Left cardiac atrium (tissue), 4 donors: ENCODE measurements at regions not wholly inside any gene's neighbourhood (a gene's known extent, or its start where the extent isn't known, plus 50 kb on each side); places are given as distances from the start of the nearest gene placed in this dataset.
A peak's percentile ranks its signal among the peaks of the same experiment; 100 is the strongest.

Experiments
- ATAC-seq, 2 donors: fragments of 200-7000 bp; cut with Tn5 transposase; one replicate each; pipeline ENCODE4 v1.9.1; 2020; ENCODE audit warnings: mild to moderate bottlenecking in 2 of 2, moderate library complexity in 2 of 2
- DNase-seq: peaks from one replicate; pipeline ENCODE4 v3.0.0-alpha.2; 2020
- intact Hi-C, 2 donors: fragments of 100-400 bp; cut with DNase I; formaldehyde crosslinking; loops; one replicate each; pipeline versions ENCODE4 v1.14.1 to v1.15.1; 2022 to 2023
- donor health status: DM: no; HTN: yes; CAD: no.
- donor health status: DM: no; HTN: yes; CAD: no; lungs with severe emphysema.
- donor health status: DM: yes; HTN: yes; CAD: no.
- donor health status: Dilated cardiomyopathy.

DNA sequence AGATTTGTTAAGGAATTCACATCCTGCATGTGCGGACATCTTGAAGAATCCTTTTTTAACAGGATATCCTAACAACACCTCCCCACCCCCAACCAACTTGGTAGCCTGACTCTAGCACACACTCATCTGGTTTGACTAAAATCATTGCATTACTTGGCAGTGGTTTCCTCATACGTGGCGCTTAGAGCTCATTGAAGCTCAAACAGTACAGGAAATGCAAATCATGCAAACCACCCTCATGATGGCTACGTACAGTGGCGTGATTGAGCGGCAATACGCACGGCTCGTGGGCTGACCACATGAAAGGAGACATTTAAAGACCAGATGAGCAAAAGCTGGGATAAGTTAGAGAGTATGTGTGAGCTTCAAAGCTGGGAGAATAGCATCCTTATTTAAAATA, 336.2 kb downstream of the ZEB2 start:
- DNase-seq (no peak), ATAC-seq (peak in 1 of 2 donors; percentile 50)
- intact Hi-C loops = no loop called here

- ATAC-seq (no peak), DNase-seq (no peak)
- intact Hi-C loops = no loop called here
These were observed 338.9 kb downstream of the ZEB2 start for GRCh38 chr2:144181001-144181400.

DNA sequence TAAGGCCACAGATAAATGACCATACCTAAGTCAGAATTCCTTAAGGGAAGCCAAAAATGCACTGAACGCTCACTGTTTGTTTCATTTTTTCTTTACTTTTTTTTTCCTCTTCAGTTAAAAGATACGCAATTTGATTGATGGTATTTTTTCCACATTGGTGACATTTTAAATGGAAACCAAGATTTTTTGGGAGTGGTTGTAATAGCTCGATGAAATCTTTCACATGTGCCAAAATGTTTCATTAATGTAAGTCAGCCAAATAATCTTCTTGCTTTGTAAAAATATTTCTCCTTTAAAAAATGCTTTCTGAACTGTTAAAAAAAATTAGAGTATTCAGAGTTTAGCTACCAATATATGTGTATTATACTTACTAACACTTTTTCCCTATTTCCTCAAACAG, 339.8 kb downstream of the ZEB2 start:
- intact Hi-C loops = no loop called here
- DNase-seq = no peak
- no peak for ATAC-seq

- ATAC-seq = no peak
- DNase-seq = no peak
- intact Hi-C loops = no loop called here
These were observed 349.7 kb downstream of the ZEB2 start for GRCh38 chr2:144170179-144170578.

DNA sequence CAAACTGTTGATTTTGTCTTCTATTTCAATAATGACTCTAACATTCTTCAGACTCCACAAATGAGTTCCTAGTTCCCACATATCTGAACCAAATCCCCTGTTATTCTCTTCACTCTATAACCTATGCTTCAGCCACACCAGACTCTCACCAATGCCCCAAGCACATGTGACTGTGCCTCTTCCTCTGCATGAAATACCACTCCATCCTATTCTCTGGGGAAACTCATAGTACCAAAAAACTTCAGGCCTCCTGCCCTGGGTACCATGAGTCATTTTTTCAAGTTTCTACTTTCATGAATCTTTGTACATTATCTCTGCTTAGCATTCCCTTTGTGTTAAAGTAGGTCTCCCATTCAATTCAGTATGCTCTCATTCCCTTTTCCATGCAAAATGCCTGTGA, 353.2 kb downstream of the ZEB2 start:
- DNase-seq (no peak), ATAC-seq (no peak)
- intact Hi-C loops = no loop called here

GRCh38 chr2:144165599-144166250, 354.2 kb downstream of the ZEB2 start:
- ATAC-seq (no peak), DNase-seq (no peak)
- intact Hi-C loops = no loop called here

DNA sequence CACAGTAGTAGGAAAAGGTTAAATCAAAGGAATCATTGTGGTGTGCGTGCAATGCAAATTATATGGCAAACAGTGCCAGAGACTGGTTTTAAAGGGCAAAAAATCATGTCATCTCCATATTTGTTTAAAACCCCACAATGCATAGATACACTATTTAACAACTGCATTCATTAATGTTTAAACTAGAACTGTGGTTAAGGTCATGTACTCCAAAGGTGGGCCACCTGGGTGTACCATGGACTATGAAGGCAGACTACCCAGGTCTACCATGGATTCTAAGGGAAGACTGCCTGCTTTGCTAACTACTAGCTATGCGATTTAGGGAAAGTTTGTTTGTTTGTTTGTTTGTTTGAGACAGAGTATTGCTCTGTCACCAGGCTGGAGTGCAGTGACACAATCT, 356.3 kb downstream of the ZEB2 start:
- no peak for ATAC-seq
- intact Hi-C loops = no loop called here
- DNase-seq = no peak

DNA sequence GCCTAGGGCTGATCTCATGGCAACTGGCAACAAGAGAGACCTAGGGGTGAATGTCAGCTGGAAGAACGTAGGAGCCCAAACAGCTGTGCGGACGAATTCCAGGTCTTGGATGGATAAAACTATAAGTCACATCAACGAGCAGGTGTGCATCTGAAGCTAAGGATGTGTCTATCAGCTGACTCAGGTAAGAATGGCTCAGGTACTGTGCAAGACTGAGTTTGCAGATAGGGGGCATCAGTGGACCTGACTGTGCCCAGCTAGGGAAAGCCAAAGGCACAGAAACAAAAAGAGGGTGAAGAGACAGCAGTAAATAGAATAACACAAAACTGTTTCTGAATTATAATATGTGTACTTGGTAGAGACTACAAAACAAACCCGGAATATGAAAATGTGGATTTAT, 357.3 kb downstream of the ZEB2 start:
- DNase-seq (no peak), ATAC-seq (no peak)
- intact Hi-C loops = no loop called here

- intact Hi-C loops = no loop called here
- ATAC-seq (no peak), DNase-seq (no peak)
These were observed 358.9 kb downstream of the ZEB2 start for GRCh38 chr2:144161061-144161460.

DNA sequence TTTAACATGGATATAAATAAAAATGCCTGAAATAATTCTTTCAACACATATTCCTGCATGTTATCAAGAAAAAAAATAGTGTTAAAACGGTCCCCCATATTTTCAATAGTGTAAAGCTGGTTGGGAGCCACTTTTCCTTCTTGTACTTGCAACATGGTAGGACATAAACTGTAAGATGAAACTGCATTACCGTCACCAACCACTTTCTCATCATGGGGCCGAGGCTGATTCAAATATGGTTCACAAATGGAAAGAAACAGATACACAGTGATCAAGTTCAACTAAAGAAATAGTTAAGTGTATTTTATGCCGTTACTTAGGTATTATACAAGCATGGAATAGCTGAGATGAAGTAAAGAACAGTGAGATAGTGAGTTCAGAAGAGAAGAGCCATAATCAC, 360.7 kb downstream of the ZEB2 start:
- intact Hi-C loops = no loop called here
- DNase-seq (no peak), ATAC-seq (no peak)

DNA sequence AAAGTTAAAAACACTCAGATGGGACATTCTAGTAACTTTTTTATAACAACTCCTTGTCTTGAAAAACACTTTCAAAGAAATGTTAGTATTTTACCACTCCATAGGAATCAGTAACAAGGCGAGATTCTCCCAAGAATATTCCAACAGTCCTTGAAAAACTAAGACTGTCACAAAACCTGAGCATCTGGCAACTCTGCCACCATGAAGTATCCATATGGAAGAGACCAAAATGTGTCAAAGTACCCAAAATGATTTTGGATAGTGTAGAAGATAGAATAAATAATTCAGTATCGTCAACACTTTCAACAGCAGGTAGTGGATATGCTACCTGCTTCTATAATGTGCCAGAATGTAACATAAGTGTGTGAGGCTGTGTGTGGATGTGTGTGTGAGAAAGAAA, 361.8 kb downstream of the ZEB2 start:
- DNase-seq = no peak
- no peak for ATAC-seq
- intact Hi-C loops = no loop called here

DNA sequence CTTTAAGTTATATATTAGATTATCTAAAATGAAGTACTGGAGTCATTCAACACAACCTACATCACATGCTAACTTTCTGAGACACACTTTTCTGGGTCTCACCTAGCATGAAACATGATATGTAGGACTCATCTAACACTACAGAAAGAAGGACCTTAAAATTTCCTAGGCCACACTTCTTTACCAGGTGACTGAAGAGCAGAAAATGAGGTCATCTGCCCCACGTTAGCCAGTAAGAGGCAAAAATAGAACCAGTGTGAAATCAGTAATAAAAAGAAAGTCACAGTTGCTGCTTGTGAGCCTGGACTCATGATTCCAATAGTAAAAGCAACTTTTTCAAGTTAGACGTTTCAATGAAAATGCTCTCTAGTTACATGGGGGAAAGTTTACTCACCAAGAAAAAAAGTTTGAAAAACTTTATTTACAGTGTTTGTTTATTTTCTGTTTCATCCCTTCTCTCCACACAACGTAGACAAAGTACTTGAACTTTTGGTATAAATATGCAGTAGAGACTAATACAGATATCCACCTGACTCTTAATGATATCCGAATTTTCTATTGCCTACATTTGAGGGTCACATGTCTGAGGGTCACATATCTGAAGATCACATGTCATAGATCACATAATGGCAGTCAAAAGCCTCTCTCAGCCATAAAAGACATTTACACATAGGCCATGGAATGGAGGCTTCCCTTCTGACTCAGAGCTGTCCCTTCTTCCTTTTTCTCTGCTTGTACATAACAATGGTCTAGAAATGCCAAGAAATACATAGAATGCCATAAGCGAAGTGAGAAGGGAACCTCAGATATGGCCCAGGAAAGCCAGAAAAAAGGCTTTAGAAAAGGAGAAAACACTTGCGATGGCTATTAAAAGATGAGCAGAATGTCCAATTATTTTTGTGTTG, 362.9 kb downstream of the ZEB2 start:
- no peak for ATAC-seq
- intact Hi-C loops = no loop called here

GRCh38 chr2:144154205-144154604, 365.7 kb downstream of the ZEB2 start:
- intact Hi-C loops = no loop called here
- ATAC-seq = peak in 1 of 2 donors; percentile 61

More for the DNA sequence above, 362.9 kb downstream of the ZEB2 start:
- no peak for DNase-seq

GRCh38 chr2:144152817-144153271, 367.1 kb downstream of the ZEB2 start:
- ATAC-seq (peak; percentile 47 to 77), DNase-seq (no peak)
- intact Hi-C loops = no loop called here

More at GRCh38 chr2:144154205-144154604, 365.7 kb downstream of the ZEB2 start:
- DNase-seq = no peak

DNA sequence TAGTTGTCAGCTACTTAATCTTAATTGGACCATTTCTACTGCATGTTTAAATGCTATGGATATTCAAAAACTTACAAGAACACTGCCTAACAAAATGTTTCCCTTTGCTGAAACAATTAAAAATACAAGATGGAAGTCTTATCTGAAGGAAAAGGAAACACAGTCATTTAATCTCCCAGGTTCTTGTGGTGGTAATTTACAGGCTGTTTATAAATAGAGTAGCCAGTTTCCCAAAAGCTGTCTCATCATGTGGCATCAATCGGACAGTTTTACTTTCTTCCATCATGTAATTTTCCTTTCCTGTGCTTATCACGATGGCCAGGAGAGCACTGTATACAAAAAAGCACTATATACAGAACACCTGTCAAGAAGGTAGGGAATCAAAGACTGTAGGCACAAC, 368.1 kb downstream of the ZEB2 start:
- ATAC-seq (no peak), DNase-seq (no peak)
- intact Hi-C loops = no loop called here

DNA sequence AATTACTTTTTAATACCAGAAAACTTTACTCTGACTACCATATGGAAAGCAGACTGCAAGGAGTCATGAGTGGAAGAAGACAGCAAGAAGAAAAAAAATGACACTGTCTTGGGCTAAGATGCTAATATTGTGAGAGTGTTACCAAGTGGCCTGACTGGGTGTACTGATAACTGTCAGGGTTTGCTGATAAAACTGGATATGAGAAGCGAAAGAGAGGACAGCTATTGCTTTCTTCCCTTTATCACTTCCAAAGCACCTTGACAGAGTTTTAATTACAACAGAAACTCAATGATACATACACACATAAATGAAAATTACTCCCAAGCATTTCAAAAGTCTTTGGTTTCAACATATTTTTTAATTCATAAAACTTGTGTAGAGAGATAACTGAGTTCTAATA, 368.5 kb downstream of the ZEB2 start:
- DNase-seq (no peak), ATAC-seq (no peak)
- intact Hi-C loops = no loop called here

DNA sequence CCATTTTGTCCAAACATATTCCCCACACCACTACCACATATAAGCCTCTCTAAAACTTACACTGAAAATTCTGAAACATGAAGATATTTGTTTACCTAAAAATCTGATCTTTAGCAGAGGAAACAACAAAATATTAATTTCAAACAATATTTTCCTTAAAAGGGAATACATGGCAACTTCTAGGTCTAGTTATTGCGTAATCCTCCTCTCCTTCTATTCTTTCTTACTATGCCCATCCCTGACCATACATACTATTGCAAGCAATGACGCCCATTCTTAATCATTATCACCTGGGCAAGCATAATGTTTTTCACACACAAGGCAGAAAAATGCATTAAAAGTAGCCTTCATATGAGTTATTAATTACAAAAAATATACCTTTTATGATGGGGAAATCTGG, 372.6 kb downstream of the ZEB2 start:
- DNase-seq (no peak), ATAC-seq (no peak)
- intact Hi-C loops = no loop called here

DNA sequence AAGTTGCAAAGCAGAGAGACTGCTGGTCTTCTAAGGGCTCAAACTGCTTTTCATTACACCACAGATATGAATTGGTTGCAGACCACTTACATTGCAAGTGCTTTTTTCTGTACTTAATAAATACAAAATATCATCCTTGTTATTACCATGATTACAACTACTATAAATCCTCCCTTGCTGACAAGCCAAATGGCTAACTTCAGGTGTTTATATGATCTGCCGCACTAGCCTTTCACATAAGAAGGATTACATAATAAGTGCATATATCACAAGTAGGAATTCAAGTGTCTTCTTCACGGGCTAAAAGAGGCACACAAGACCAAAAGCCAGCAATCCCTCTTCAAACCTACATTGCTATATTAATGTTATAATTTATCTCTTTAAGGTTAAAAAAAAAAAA, 373.0 kb downstream of the ZEB2 start:
- DNase-seq = no peak
- intact Hi-C loops = no loop called here
- no peak for ATAC-seq

DNA sequence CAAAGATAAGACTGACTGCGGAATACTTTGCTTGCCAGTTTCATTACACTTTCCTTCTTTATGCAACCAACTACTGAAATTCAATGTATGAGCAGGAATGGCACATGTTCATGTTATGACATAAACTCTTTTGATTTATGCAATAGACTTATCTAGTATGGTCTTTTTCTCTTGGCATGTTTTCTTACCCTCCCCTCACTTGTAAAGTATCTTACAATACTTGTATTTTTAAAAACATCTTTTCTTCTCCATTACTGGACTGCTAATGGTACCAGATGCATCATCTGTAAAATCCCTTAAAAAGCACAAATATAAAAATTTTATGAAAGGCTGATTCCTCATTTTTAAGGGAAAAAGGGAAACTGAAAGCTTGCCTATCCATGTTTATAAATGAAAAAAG, 373.8 kb downstream of the ZEB2 start:
- intact Hi-C loops = no loop called here
- ATAC-seq = peak in 1 of 2 donors; percentile 34

GRCh38 chr2:144143294-144144151, 376.4 kb downstream of the ZEB2 start:
- intact Hi-C loops = no loop called here
- ATAC-seq = peak; percentile 30 to 54

More for the DNA sequence above, 373.8 kb downstream of the ZEB2 start:
- DNase-seq = no peak

More at GRCh38 chr2:144143294-144144151, 376.4 kb downstream of the ZEB2 start:
- no peak for DNase-seq
